ENCODE measurements at regions not wholly inside any gene's neighbourhood (a gene's known extent, or its start where the extent isn't known, plus 50 kb on each side); places are given as distances from the start of the nearest gene placed in this dataset.

GRCh38 chr6:133774356-133774755, 114.6 kb upstream of the TCF21 start:
- FAIRE-seq: no peak
- DNase-seq (ENCODE audit: low read depth in 1 of 2, low spot score in 1 of 2): peak in 1 of 2 experiments; percentile 39
- CTCF ChIA-PET: no interaction called here
- Histone ChIP-seq H3K9me3 (no peaks in the 10 kb centered on the region), H3K4me3 (no peak overlapping the region), H3K4me2 (no peak overlapping the region), H3K27ac (peak overlapping the region; percentile 20 to 61; a peak in 3 of 6 replicates), H3K4me1 (peaks cover 10% of the 10 kb centered on the region)
- peak in 1 of 2 experiments; percentile 47; a peak in 2 of 6 replicates for ATAC-seq
- TF ChIP-seq ATOH8 (CRISPR knock-in tag; IDR thresholded peaks at IDR 0.05; ENCODE audit: low read depth) (no peak), FOXS1 (CRISPR knock-in tag; IDR thresholded peaks at IDR 0.05) (no peak), ZFP36 (IDR thresholded peaks at IDR 0.05; ENCODE audit: borderline replicate concordance, partially characterized antibody) (no peak), FOSL2 (IDR thresholded peaks at IDR 0.05) (no peak), FOSL2 (CRISPR knock-in tag; IDR thresholded peaks at IDR 0.05) (peak; percentile 46; the same call in 1 of the 2 replicates), CBX2 (IDR thresholded peaks at IDR 0.05; ENCODE audit: borderline replicate concordance, low read depth) (no peak), NFE2L2 (conservative IDR thresholded peaks at IDR 0.05; ENCODE audit: low read length) (no peak), RNF2 (IDR thresholded peaks at IDR 0.05; ENCODE audit: borderline replicate concordance, low read depth) (no peak)
- POLR2A ChIA-PET: no interaction called here
- 91% methylated on average over 2 of the region's 2 CpGs for WGBS (ENCODE audit: missing lambda C conversion rate)

- H3K4me2 ChIP-seq: no peak overlapping the region; the same call in 2 of the 3 replicates
- H3K4me3 ChIP-seq: no peak overlapping the region
- peaks cover 10% of the 10 kb centered on the region for H3K4me1 ChIP-seq
- FAIRE-seq (no peak), DNase-seq (ENCODE audit: low read depth in 1 of 2, low spot score in 1 of 2) (peak in 1 of 2 experiments; percentile 52), ATAC-seq (no peak)
- ChIA-PET CTCF (no interaction called here), POLR2A (no interaction called here)
- H3K27ac ChIP-seq: 0 out of 6 replicates have a peak overlapping the region, but pooled peaks of 1 of the 2 experiments have one; percentile 22
- 54% methylated on average over 2 of the region's 2 CpGs for WGBS (ENCODE audit: missing lambda C conversion rate)
- H3K9me3 ChIP-seq: no peaks in the 10 kb centered on the region
- TF ChIP-seq ZNF302 (CRISPR knock-in tag; IDR thresholded peaks at IDR 0.05) (no peak), MAX (IDR thresholded peaks at IDR 0.05) (no peak), HES2 (IDR thresholded peaks at IDR 0.05) (no peak), CEBPB (IDR thresholded peaks at IDR 0.05) (0 out of 4 replicates have a peak, but pooled peaks of 1 of the 2 experiments have one; percentile 18), ESRRA (IDR thresholded peaks at IDR 0.05; ENCODE audit: borderline replicate concordance, low read length) (no peak), ZSCAN20 (CRISPR knock-in tag; IDR thresholded peaks at IDR 0.05) (no peak), HDAC2 (IDR thresholded peaks at IDR 0.05) (no peak), FOSL2 (IDR thresholded peaks at IDR 0.05) (no peak), FOSL2 (CRISPR knock-in tag; IDR thresholded peaks at IDR 0.05) (peak; percentile 77), JUNB (IDR thresholded peaks at IDR 0.05) (no peak), E2F6 (IDR thresholded peaks at IDR 0.05; ENCODE audit: borderline replicate concordance, low read depth) (no peak), USF2 (IDR thresholded peaks at IDR 0.05) (peak; percentile 59)
Measured at GRCh38 chr6:133778414-133779130, 110.3 kb upstream of the TCF21 start.

GRCh38 chr6:133779916-133780695, 108.8 kb upstream of the TCF21 start:
- 0 out of 6 replicates have a peak overlapping the region, but pooled peaks of 1 of the 2 experiments have one; percentile 48 for H3K27ac ChIP-seq
- 93% methylated on average over 2 of the region's 2 CpGs for WGBS (ENCODE audit: missing lambda C conversion rate)
- peaks cover 10% of the 10 kb centered on the region for H3K4me1 ChIP-seq
- FAIRE-seq: no peak
- no peak overlapping the region for H3K4me2 ChIP-seq
- ChIA-PET POLR2A (no interaction called here), CTCF (no interaction called here)
- no peak for DNase-seq (ENCODE audit: low read depth in 1 of 2, low spot score in 1 of 2)
- no peak for ATAC-seq
- H3K4me3 ChIP-seq: no peak overlapping the region
- no peaks in the 10 kb centered on the region for H3K9me3 ChIP-seq
- TF ChIP-seq E2F6 (IDR thresholded peaks at IDR 0.05; ENCODE audit: borderline replicate concordance, low read depth) (no peak), HOXB5 (CRISPR knock-in tag; IDR thresholded peaks at IDR 0.05) (no peak), EP300 (IDR thresholded peaks at IDR 0.05) (no peak), ELK1 (IDR thresholded peaks at IDR 0.05; ENCODE audit: low read depth, low read length) (no peak), ZSCAN20 (CRISPR knock-in tag; IDR thresholded peaks at IDR 0.05) (no peak), EHMT2 (IDR thresholded peaks at IDR 0.05; ENCODE audit: low read depth) (no peak), SMC3 (IDR thresholded peaks at IDR 0.05) (no peak), KDM1A (IDR thresholded peaks at IDR 0.05; ENCODE audit: low read depth) (no peak), ZC3H11A (IDR thresholded peaks at IDR 0.05) (no peak), RNF2 (IDR thresholded peaks at IDR 0.05; ENCODE audit: borderline replicate concordance, low read depth) (no peak), HEYL (CRISPR knock-in tag; IDR thresholded peaks at IDR 0.05) (no peak), NR3C1 (IDR thresholded peaks at IDR 0.05) (no peak), MAFK (IDR thresholded peaks at IDR 0.05; ENCODE audit: partially characterized antibody) (no peak), RCOR1 (IDR thresholded peaks at IDR 0.05; ENCODE audit: low read depth, low read length) (no peak)

Data from A549 (cell line).